SK-N-MC (cell line): ENCODE measurements at regions not wholly inside any gene's neighbourhood (a gene's known extent, or its start where the extent isn't known, plus 50 kb on each side); places are given as distances from the start of the nearest gene placed in this dataset.
A peak's percentile ranks its signal among the peaks of the same experiment; 100 is the strongest.

Experiments used
- DNase-seq: peaks from one replicate; pipeline ENCODE4 v3.0.0-alpha.2; 2011; ENCODE audit warnings: low read depth, low spot score
- H3K27ac ChIP-seq: fragments of 200-600 bp; sonication (generic); 2 replicates; pipeline ENCODE4 v1.5.1; 2016; ENCODE audit warnings: mixed run types
- H3K36me3 ChIP-seq: fragments of 200-600 bp; sonication (generic); 2 replicates; pipeline ENCODE4 v1.6.1; 2017; ENCODE audit warnings: antibody characterized with exemption, low read length, mixed read lengths; ENCODE audit not compliant: insufficient read depth
- H3K4me3 ChIP-seq: fragments of 200-600 bp; sonication (generic); 2 replicates; pipeline ENCODE4 v1.5.1; 2016
- H3K9ac ChIP-seq: fragments of 200-600 bp; sonication (generic); 2 replicates; pipeline ENCODE4 v1.8.0; 2017; ENCODE audit warnings: mixed run types, mixed read lengths; ENCODE audit not compliant: insufficient read length
- H3K9me3 ChIP-seq: fragments of 200-600 bp; sonication (generic); 2 replicates; pipeline ENCODE4 v1.6.1; 2017; ENCODE audit warnings: low read depth, mild to moderate bottlenecking, antibody characterized with exemption, low read length, moderate library complexity, mixed read lengths
- EZH2 ChIP-seq: fragments of 200-600 bp; sonication (generic); IDR thresholded peaks from one replicate; pipeline ENCODE4 v1.6.1; 2017; ENCODE audit warnings: antibody characterized with exemption
- FOXP2 ChIP-seq: optimal IDR thresholded peaks from 2 replicates; pipeline ENCODE3; 2011; ENCODE audit warnings: mild to moderate bottlenecking, moderate library complexity; ENCODE audit not compliant: insufficient read depth; ENCODE audit errors: extremely low read length, control extremely low read depth
- POLR2AphosphoS5 ChIP-seq: IDR thresholded peaks from 2 replicates; pipeline ENCODE4 v1.6.1; 2012; ENCODE audit warnings: mild to moderate bottlenecking, low read depth, low read length, borderline replicate concordance

DNA sequence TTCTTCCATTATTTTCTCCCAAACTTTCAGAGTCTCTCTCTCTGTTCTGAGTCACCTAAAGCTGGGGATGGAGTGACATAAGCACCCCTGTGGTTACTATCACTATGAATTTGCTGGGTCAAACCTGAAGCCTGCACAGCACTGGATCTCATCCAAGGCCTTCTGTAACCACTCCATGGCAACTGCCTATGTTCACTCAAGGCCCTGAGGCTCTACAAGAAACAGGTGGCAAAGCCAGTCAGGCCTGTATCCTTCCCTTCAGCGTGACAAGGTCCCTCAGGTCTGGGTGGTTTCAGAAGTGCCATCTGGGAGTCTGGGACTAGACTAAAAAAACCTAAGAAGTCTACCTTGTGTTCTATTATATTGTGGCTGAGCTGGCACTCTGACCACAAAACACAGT is 1278.8 kb upstream of the EYS start:
- no peak for DNase-seq
- Histone ChIP-seq H3K36me3 (no peaks in the 10 kb centered on the region), H3K9ac (no peak overlapping the region), H3K4me3 (no peak overlapping the region), H3K27ac (no peak overlapping the region), H3K9me3 (no peaks in the 10 kb centered on the region)
- no peak for TF ChIP-seq FOXP2
- no peak for TF ChIP-seq POLR2AphosphoS5
- no peak for TF ChIP-seq EZH2

DNA sequence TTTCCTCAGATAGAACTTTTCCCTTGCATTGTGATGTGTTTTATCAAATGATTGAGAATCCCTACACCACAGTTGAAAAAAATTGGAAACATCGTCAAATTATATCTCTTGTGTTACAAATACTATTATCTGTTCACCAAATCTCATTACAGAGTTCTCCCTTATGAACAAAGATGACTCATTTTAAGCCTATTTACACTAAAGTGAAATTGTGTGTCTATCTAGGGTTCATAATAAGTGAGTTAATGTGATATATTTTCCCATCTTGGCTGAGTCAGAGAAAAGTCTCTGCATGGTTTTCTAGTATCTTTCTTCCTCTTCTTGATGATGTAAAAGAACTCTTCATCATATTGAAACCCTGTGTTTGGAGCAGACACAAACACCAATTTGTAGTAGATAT is 1263.3 kb upstream of the EYS start:
- DNase-seq = no peak
- Histone ChIP-seq H3K9ac (no peak overlapping the region), H3K4me3 (no peak overlapping the region), H3K27ac (no peak overlapping the region), H3K9me3 (no peaks in the 10 kb centered on the region; the same call in 1 of the 2 replicates), H3K36me3 (no peaks in the 10 kb centered on the region)
- TF ChIP-seq FOXP2 (no peak), EZH2 (no peak), POLR2AphosphoS5 (no peak)

DNA sequence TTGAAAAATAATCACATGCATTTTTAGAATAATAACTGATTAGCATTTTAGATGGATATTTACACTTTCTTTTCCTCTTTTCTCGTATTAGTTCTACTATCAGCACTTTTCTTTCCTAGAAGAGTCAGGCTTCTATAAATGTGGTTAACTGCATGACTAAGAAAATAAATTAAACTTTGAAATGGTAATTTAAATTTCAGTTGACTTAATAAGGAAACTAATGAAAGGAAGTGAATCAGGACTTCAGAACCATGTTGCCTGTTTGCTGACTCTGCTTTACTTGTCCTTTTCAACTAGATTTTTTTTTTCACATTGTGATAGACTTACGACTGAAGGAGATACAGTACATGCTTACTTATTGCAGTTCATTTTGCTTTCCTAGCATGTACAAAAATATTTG is 1258.2 kb upstream of the EYS start:
- H3K36me3 ChIP-seq = no peaks in the 10 kb centered on the region
- no peak overlapping the region for H3K4me3 ChIP-seq
- peak overlapping the region; percentile 56 for H3K27ac ChIP-seq
- DNase-seq = peak; percentile 50
- TF ChIP-seq POLR2AphosphoS5 = peak; percentile 19; the same call in 1 of the 2 replicates
- no peak for TF ChIP-seq FOXP2
- TF ChIP-seq EZH2 = no peak
- no peaks in the 10 kb centered on the region; the same call in 1 of the 2 replicates for H3K9me3 ChIP-seq
- no peak overlapping the region for H3K9ac ChIP-seq

DNA sequence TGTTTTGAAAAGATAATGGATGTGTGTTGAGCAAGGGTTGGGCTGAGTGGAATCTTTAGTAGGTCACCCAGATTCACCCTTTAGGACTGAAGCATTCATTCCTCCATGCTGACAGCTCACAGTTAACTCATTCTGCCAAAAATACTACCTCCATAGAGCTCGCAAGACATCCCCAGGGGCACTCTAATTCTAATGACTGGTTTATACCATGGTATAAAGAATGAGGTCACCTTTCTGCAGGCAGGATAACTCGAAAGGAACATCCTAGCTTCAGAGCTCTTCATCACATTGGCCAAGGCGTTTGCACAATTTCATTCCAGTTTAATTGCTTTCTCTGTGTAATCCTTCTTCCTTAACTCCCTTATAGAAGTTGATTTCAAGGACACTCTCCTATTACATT is 1257.2 kb upstream of the EYS start:
- H3K36me3 ChIP-seq = no peaks in the 10 kb centered on the region
- no peak for TF ChIP-seq POLR2AphosphoS5
- TF ChIP-seq EZH2 = no peak
- no peak for TF ChIP-seq FOXP2
- H3K9me3 ChIP-seq = no peaks in the 10 kb centered on the region; the same call in 1 of the 2 replicates
- no peak overlapping the region for H3K9ac ChIP-seq
- no peak for DNase-seq
- no peak overlapping the region for H3K4me3 ChIP-seq
- no peak overlapping the region for H3K27ac ChIP-seq

DNA sequence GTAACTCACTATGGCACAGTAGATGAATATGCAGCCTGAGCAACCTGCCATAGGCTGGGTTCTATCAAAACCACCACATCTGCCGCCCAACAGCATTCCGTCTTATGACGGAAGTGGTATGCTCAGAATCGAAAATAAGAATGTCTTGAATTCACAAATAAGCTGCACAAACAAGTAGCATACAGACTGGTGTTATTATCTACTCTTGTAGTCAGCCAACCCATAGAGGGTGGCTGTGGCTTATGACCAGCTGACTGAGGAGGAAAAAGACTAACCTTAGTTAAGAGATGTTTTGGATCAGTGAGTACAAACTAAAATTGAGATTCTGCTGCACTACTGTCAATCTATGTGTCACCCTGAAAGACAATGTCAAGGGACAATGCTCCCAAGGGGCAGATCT is 1255.1 kb upstream of the EYS start:
- H3K9ac ChIP-seq = no peak overlapping the region
- no peaks in the 10 kb centered on the region for H3K9me3 ChIP-seq
- DNase-seq = no peak
- no peak overlapping the region for H3K27ac ChIP-seq
- H3K36me3 ChIP-seq = no peaks in the 10 kb centered on the region
- no peak for TF ChIP-seq FOXP2
- TF ChIP-seq POLR2AphosphoS5 = no peak
- no peak for TF ChIP-seq EZH2
- H3K4me3 ChIP-seq = no peak overlapping the region

DNA sequence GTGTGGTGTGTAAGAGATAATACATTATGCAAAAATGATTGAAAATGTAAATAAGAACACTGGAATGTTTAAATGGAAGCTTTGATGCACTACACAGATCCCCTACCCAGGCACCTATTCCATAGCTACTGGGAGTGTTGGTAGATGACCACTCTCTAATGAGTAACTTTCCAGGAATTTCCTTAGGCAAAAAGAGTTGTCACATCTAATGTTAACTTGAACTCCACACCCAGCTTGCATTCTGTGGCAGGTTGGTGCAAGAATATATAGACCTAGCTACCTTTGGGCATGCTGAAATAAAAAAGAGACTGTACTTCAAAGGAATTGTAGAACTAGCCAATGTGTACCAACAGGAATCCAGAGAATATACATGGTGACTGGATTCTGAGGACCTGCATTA is 1254.2 kb upstream of the EYS start:
- Histone ChIP-seq H3K9me3 (no peaks in the 10 kb centered on the region), H3K27ac (no peak overlapping the region), H3K36me3 (no peaks in the 10 kb centered on the region), H3K4me3 (no peak overlapping the region), H3K9ac (no peak overlapping the region)
- DNase-seq = no peak
- TF ChIP-seq FOXP2 = no peak
- TF ChIP-seq POLR2AphosphoS5 = no peak
- no peak for TF ChIP-seq EZH2

DNA sequence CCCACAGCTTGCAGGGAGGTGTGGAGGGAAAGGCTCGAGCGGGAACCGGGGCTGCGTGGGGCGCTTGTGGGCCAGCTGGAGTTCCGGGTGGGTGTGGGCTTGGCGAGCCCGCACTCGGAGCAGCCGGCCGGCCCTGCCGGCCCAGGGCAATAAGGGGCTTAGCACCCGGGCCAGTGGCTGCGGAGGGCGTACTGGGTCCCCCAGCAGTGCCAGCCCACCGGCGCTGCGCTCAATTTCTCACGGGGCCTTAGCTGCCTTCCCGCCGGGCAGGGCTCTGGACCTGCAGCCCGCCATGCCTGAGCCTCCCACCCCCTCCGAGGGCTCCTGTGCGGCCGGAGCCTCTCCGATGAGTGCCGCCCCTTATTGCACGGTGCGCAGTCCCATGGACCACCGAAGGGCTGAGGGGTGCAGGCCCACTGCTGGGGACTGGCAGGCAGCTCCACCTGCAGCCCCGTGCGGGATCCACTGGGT is 1242.2 kb upstream of the EYS start:
- DNase-seq = no peak
- H3K36me3 ChIP-seq = no peaks in the 10 kb centered on the region
- no peak for TF ChIP-seq POLR2AphosphoS5
- no peak for TF ChIP-seq EZH2
- TF ChIP-seq FOXP2 = no peak
- H3K4me3 ChIP-seq = no peak overlapping the region
- no peaks in the 10 kb centered on the region for H3K9me3 ChIP-seq
- H3K9ac ChIP-seq = no peak overlapping the region
- no peak overlapping the region for H3K27ac ChIP-seq

DNA sequence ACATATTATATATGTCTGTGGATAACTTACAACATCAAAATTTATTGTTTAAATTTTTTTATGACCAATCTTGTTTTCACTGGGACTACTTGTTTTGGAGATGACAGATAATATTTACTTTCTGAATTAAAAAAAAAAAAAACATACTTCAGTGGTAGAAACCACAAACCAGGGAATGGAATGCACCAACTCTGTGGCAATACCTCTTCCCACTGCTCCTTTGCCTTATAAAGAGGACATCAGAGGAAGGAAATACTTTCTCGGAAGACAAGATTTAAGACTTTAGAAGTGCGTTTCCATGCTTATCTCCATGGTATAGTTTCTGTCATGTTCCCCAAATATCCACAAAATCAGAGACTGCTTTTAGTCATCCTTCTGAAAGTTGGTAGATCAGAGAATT is 1241.1 kb upstream of the EYS start:
- no peak for TF ChIP-seq FOXP2
- no peak for TF ChIP-seq EZH2
- no peak for TF ChIP-seq POLR2AphosphoS5
- Histone ChIP-seq H3K27ac (no peak overlapping the region), H3K4me3 (no peak overlapping the region), H3K36me3 (no peaks in the 10 kb centered on the region), H3K9ac (no peak overlapping the region), H3K9me3 (no peaks in the 10 kb centered on the region)
- DNase-seq = peak; percentile 24

DNA sequence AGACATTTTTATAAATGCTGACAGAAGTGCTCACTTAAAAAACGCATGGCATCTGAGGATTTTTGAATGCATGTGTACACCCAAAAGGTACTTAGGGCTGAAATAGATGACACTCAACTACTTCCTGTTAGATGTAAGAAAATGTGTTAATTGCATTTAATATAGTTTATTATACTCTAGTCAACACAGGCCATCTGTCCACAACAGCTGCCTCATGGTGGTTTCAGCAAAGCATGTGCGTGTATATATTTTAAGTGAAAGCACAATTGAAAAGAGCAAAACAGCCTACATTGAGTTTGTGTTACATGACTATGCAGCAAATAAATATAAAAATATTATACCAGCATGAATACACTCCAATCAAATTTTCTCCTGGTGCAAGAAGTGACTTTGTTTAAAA is 1233.0 kb upstream of the EYS start:
- no peak for DNase-seq
- Histone ChIP-seq H3K36me3 (no peaks in the 10 kb centered on the region), H3K9me3 (no peaks in the 10 kb centered on the region), H3K27ac (no peak overlapping the region), H3K4me3 (no peak overlapping the region), H3K9ac (no peak overlapping the region)
- TF ChIP-seq EZH2 (no peak), POLR2AphosphoS5 (no peak), FOXP2 (no peak)
